ENCODE measurements at regions not wholly inside any gene's neighbourhood (a gene's known extent, or its start where the extent isn't known, plus 50 kb on each side); places are given as distances from the start of the nearest gene placed in this dataset.
"Not testable (repeated sequence)": the region's sequence is repeated elsewhere in the genome, so short reads cannot be mapped to it uniquely, and the experiment has no call there.

- Histone ChIP-seq H3K9ac (ENCODE audit: low read depth in 1 of 3, low read length in 3 of 3) (no peak overlapping the region), H3K36me3 (ENCODE audit: control insufficient read depth in 3 of 3, insufficient read depth in 3 of 3, low read length in 3 of 3) (no peaks in the 10 kb centered on the region), H3K27me3 (ENCODE audit: control insufficient read depth in 3 of 3, insufficient read depth in 3 of 3, low read length in 3 of 3) (peaks cover 0 to 5% (median 3%) of the 10 kb centered on the region in 3 donors), H3K27ac (ENCODE audit: low read depth, low read length) (no peak overlapping the region), H3K4me1 (ENCODE audit: control insufficient read depth in 3 of 3, insufficient read depth in 3 of 3, low read length in 3 of 3) (no peaks in the 10 kb centered on the region), H3K4me3 (ENCODE audit: low read length in 3 of 3) (no peak overlapping the region), H3K9me3 (ENCODE audit: control insufficient read depth in 3 of 3, low read length in 3 of 3) (no peaks in the 10 kb centered on the region)
Measured at GRCh38 chr6:3534599-3534998, 77.7 kb upstream of the SLC22A23 start.

DNA sequence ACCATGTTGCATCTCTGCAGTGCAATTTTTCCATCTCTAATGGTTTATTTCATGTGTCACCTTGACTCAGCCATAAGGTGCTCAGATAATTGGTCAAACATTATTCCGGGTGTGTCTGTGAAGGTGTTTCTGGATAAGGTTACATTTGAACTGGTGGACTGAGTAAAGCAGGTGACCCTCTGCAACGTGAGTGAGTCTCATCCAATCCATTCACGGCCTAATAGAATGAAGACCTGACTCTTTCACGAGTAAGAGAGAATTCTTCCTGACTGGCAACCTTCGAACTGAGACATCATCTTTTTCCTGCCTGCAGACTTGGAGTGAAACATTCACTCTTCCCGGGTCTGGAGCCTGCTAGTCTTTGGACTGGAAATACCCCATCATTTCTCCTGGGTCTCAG, 77.1 kb upstream of the SLC22A23 start:
- H3K4me1 ChIP-seq (ENCODE audit: control insufficient read depth in 3 of 3, insufficient read depth in 3 of 3, low read length in 3 of 3): no peaks in the 10 kb centered on the region
- no peak overlapping the region for H3K27ac ChIP-seq (ENCODE audit: low read depth, low read length)
- H3K36me3 ChIP-seq (ENCODE audit: control insufficient read depth in 3 of 3, insufficient read depth in 3 of 3, low read length in 3 of 3): no peaks in the 10 kb centered on the region
- H3K9me3 ChIP-seq (ENCODE audit: control insufficient read depth in 3 of 3, low read length in 3 of 3): no peaks in the 10 kb centered on the region
- peaks cover 0 to 5% (median 3%) of the 10 kb centered on the region in 3 donors for H3K27me3 ChIP-seq (ENCODE audit: control insufficient read depth in 3 of 3, insufficient read depth in 3 of 3, low read length in 3 of 3)
- H3K9ac ChIP-seq (ENCODE audit: low read depth in 1 of 3, low read length in 3 of 3): no peak overlapping the region
- no peak overlapping the region for H3K4me3 ChIP-seq (ENCODE audit: low read length in 3 of 3)

GRCh38 chr6:3532296-3532916, 75.6 kb upstream of the SLC22A23 start:
- Histone ChIP-seq H3K36me3 (ENCODE audit: control insufficient read depth in 3 of 3, insufficient read depth in 3 of 3, low read length in 3 of 3) (no peaks in the 10 kb centered on the region), H3K4me3 (ENCODE audit: low read length in 3 of 3) (no peak overlapping the region), H3K27ac (ENCODE audit: low read depth, low read length) (no peak overlapping the region), H3K9me3 (ENCODE audit: control insufficient read depth in 3 of 3, low read length in 3 of 3) (no peaks in the 10 kb centered on the region), H3K4me1 (ENCODE audit: control insufficient read depth in 3 of 3, insufficient read depth in 3 of 3, low read length in 3 of 3) (no peaks in the 10 kb centered on the region), H3K27me3 (ENCODE audit: control insufficient read depth in 3 of 3, insufficient read depth in 3 of 3, low read length in 3 of 3) (peaks cover 0 to 5% (median 3%) of the 10 kb centered on the region in 3 donors), H3K9ac (ENCODE audit: low read depth in 1 of 3, low read length in 3 of 3) (no peak overlapping the region)

DNA sequence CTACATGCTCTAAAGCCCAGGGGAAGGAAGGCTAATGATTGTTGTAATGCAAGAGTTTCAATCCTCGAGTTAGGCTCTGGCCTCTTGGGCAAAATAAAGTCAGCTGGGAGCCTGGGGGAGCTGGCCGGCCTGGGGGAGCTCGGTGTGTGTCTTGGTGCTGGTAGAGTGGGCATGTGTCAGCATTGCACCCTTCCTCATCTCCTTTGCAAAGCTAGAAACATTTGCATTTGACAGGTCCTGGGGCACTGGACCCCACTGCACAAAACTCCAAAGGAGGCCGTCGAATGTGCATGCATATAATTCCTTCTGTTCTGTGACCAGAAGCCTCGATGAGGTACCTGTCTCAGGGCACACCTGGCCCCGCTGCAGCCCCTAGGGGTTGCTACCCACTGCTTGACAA, 74.6 kb upstream of the SLC22A23 start:
- Histone ChIP-seq H3K9ac (ENCODE audit: low read depth in 1 of 3, low read length in 3 of 3) (no peak overlapping the region), H3K27me3 (ENCODE audit: control insufficient read depth in 3 of 3, insufficient read depth in 3 of 3, low read length in 3 of 3) (peaks cover 0 to 5% (median 3%) of the 10 kb centered on the region in 3 donors), H3K9me3 (ENCODE audit: control insufficient read depth in 3 of 3, low read length in 3 of 3) (no peaks in the 10 kb centered on the region), H3K27ac (ENCODE audit: low read depth, low read length) (no peak overlapping the region), H3K4me3 (ENCODE audit: low read length in 3 of 3) (no peak overlapping the region), H3K4me1 (ENCODE audit: control insufficient read depth in 3 of 3, insufficient read depth in 3 of 3, low read length in 3 of 3) (no peaks in the 10 kb centered on the region), H3K36me3 (ENCODE audit: control insufficient read depth in 3 of 3, insufficient read depth in 3 of 3, low read length in 3 of 3) (no peaks in the 10 kb centered on the region)

DNA sequence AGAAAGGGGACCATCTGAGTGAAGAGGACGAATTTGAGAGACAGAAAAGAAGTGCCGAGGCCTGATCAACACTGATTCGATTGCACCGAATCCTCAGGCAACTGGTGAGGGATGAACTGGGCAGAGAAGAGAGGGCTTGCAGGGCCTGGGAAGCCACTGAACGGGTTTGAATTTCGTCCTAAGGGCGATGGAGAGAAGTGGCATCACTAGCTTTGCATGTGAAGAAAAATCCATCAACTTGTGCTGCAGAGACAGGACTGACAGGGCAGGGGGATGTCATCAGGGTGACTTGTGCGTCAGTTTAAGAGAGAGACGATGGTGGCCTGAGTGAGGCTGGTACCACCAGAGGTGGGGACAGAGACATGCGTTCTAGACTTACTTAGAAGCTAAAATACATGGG, 73.7 kb upstream of the SLC22A23 start:
- H3K4me3 ChIP-seq (ENCODE audit: low read length in 3 of 3): no peak overlapping the region
- no peak overlapping the region for H3K9ac ChIP-seq (ENCODE audit: low read depth in 1 of 3, low read length in 3 of 3)
- no peaks in the 10 kb centered on the region for H3K9me3 ChIP-seq (ENCODE audit: control insufficient read depth in 3 of 3, low read length in 3 of 3)
- no peak overlapping the region for H3K27ac ChIP-seq (ENCODE audit: low read depth, low read length)
- no peaks in the 10 kb centered on the region for H3K4me1 ChIP-seq (ENCODE audit: control insufficient read depth in 3 of 3, insufficient read depth in 3 of 3, low read length in 3 of 3)
- H3K27me3 ChIP-seq (ENCODE audit: control insufficient read depth in 3 of 3, insufficient read depth in 3 of 3, low read length in 3 of 3): peaks cover 0 to 5% (median 3%) of the 10 kb centered on the region in 3 donors
- H3K36me3 ChIP-seq (ENCODE audit: control insufficient read depth in 3 of 3, insufficient read depth in 3 of 3, low read length in 3 of 3): no peaks in the 10 kb centered on the region

GRCh38 chr6:3529721-3530120, 72.9 kb upstream of the SLC22A23 start:
- Histone ChIP-seq H3K9me3 (ENCODE audit: control insufficient read depth in 3 of 3, low read length in 3 of 3) (no peaks in the 10 kb centered on the region), H3K27ac (ENCODE audit: low read depth, low read length) (no peak overlapping the region), H3K4me1 (ENCODE audit: control insufficient read depth in 3 of 3, insufficient read depth in 3 of 3, low read length in 3 of 3) (no peaks in the 10 kb centered on the region), H3K9ac (ENCODE audit: low read depth in 1 of 3, low read length in 3 of 3) (no peak overlapping the region), H3K27me3 (ENCODE audit: control insufficient read depth in 3 of 3, insufficient read depth in 3 of 3, low read length in 3 of 3) (peaks cover 0 to 3% (median 0%) of the 10 kb centered on the region in 3 donors), H3K4me3 (ENCODE audit: low read length in 3 of 3) (no peak overlapping the region), H3K36me3 (ENCODE audit: control insufficient read depth in 3 of 3, insufficient read depth in 3 of 3, low read length in 3 of 3) (no peaks in the 10 kb centered on the region)

GRCh38 chr6:3529232-3529631, 72.4 kb upstream of the SLC22A23 start:
- no peak overlapping the region for H3K27ac ChIP-seq (ENCODE audit: low read depth, low read length)
- no peaks in the 10 kb centered on the region for H3K9me3 ChIP-seq (ENCODE audit: control insufficient read depth in 3 of 3, low read length in 3 of 3)
- no peak overlapping the region for H3K4me3 ChIP-seq (ENCODE audit: low read length in 3 of 3)
- H3K36me3 ChIP-seq (ENCODE audit: control insufficient read depth in 3 of 3, insufficient read depth in 3 of 3, low read length in 3 of 3): no peaks in the 10 kb centered on the region
- H3K4me1 ChIP-seq (ENCODE audit: control insufficient read depth in 3 of 3, insufficient read depth in 3 of 3, low read length in 3 of 3): no peaks in the 10 kb centered on the region
- peaks cover 0 to 3% (median 0%) of the 10 kb centered on the region in 3 donors for H3K27me3 ChIP-seq (ENCODE audit: control insufficient read depth in 3 of 3, insufficient read depth in 3 of 3, low read length in 3 of 3)
- H3K9ac ChIP-seq (ENCODE audit: low read depth in 1 of 3, low read length in 3 of 3): no peak overlapping the region

GRCh38 chr6:3528081-3528671, 71.3 kb upstream of the SLC22A23 start:
- not testable (repeated sequence) for H3K27ac ChIP-seq (ENCODE audit: low read depth, low read length); H3K27me3 ChIP-seq (ENCODE audit: control insufficient read depth in 3 of 3, insufficient read depth in 3 of 3, low read length in 3 of 3); H3K36me3 ChIP-seq (ENCODE audit: control insufficient read depth in 3 of 3, insufficient read depth in 3 of 3, low read length in 3 of 3); H3K4me1 ChIP-seq (ENCODE audit: control insufficient read depth in 3 of 3, insufficient read depth in 3 of 3, low read length in 3 of 3); H3K9me3 ChIP-seq (ENCODE audit: control insufficient read depth in 3 of 3, low read length in 3 of 3); H3K4me3 ChIP-seq (ENCODE audit: low read length in 3 of 3); H3K9ac ChIP-seq (ENCODE audit: low read depth in 1 of 3, low read length in 3 of 3)

- H3K9ac ChIP-seq (ENCODE audit: low read depth in 1 of 3, low read length in 3 of 3): no peak overlapping the region
- peaks cover 0 to 3% (median 0%) of the 10 kb centered on the region in 3 donors for H3K27me3 ChIP-seq (ENCODE audit: control insufficient read depth in 3 of 3, insufficient read depth in 3 of 3, low read length in 3 of 3)
- no peak overlapping the region for H3K4me3 ChIP-seq (ENCODE audit: low read length in 3 of 3)
- no peaks in the 10 kb centered on the region for H3K9me3 ChIP-seq (ENCODE audit: control insufficient read depth in 3 of 3, low read length in 3 of 3)
- no peaks in the 10 kb centered on the region for H3K36me3 ChIP-seq (ENCODE audit: control insufficient read depth in 3 of 3, insufficient read depth in 3 of 3, low read length in 3 of 3)
- no peaks in the 10 kb centered on the region for H3K4me1 ChIP-seq (ENCODE audit: control insufficient read depth in 3 of 3, insufficient read depth in 3 of 3, low read length in 3 of 3)
- no peak overlapping the region for H3K27ac ChIP-seq (ENCODE audit: low read depth, low read length)
Measured at GRCh38 chr6:3527651-3527977, 70.8 kb upstream of the SLC22A23 start.

- no peaks in the 10 kb centered on the region for H3K9me3 ChIP-seq (ENCODE audit: control insufficient read depth in 3 of 3, low read length in 3 of 3)
- no peaks in the 10 kb centered on the region for H3K4me1 ChIP-seq (ENCODE audit: control insufficient read depth in 3 of 3, insufficient read depth in 3 of 3, low read length in 3 of 3)
- peaks cover 0 to 3% (median 0%) of the 10 kb centered on the region in 3 donors for H3K27me3 ChIP-seq (ENCODE audit: control insufficient read depth in 3 of 3, insufficient read depth in 3 of 3, low read length in 3 of 3)
- no peak overlapping the region for H3K27ac ChIP-seq (ENCODE audit: low read depth, low read length)
- H3K36me3 ChIP-seq (ENCODE audit: control insufficient read depth in 3 of 3, insufficient read depth in 3 of 3, low read length in 3 of 3): no peaks in the 10 kb centered on the region
- H3K4me3 ChIP-seq (ENCODE audit: low read length in 3 of 3): no peak overlapping the region
- H3K9ac ChIP-seq (ENCODE audit: low read depth in 1 of 3, low read length in 3 of 3): no peak overlapping the region
Measured at GRCh38 chr6:3526962-3527650, 70.3 kb upstream of the SLC22A23 start.

All from skeletal muscle tissue (tissue), 3 donors.